Iris pigment epithelial cell (primary cell): ENCODE measurements at regions not wholly inside any gene's neighbourhood (a gene's known extent, or its start where the extent isn't known, plus 50 kb on each side); places are given as distances from the start of the nearest gene placed in this dataset.
"Not testable (repeated sequence)": the region's sequence is repeated elsewhere in the genome, so short reads cannot be mapped to it uniquely, and the experiment has no call there.

Experiments
- DNase-seq: peaks from one replicate; pipeline ENCODE4 v3.0.0-alpha.2; 2011; ENCODE audit warnings: low read depth

- DNase-seq: no peak
Measured at GRCh38 chr19:30276883-30277280, 95.3 kb upstream of the ZNF536 start.

- DNase-seq: no peak
Measured at GRCh38 chr19:30277941-30278881, 94.0 kb upstream of the ZNF536 start.

- no peak for DNase-seq
Measured at GRCh38 chr19:30278882-30279254, 93.3 kb upstream of the ZNF536 start.

- DNase-seq: no peak
Measured at GRCh38 chr19:30280018-30280417, 92.2 kb upstream of the ZNF536 start.

GRCh38 chr19:30281906-30282305 is 90.3 kb upstream of the ZNF536 start:
- DNase-seq: no peak

- no peak for DNase-seq
Measured at GRCh38 chr19:30283556-30283955, 88.6 kb upstream of the ZNF536 start.

GRCh38 chr19:30284209-30284608 is 88.0 kb upstream of the ZNF536 start:
- no peak for DNase-seq

DNA sequence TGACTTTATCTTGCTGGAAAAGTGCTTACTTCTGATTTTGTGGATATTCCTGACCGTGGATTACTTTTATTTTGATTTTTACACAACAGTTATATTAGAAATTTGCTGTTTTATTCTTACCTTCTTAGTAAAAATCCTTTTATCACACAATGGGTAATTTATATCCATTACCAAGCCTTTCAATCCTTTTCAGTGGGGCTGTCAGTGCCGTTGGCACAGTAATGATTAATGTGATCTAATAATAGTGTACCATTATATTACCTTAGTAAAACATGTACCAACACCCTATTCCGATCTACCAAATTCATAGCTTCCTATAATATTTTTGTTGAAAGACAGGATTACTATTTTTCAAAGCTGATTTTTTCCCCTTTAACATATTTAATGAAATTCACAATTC is 87.3 kb upstream of the ZNF536 start:
- no peak for DNase-seq

GRCh38 chr19:30286378-30286777 is 85.8 kb upstream of the ZNF536 start:
- DNase-seq: no peak

DNA sequence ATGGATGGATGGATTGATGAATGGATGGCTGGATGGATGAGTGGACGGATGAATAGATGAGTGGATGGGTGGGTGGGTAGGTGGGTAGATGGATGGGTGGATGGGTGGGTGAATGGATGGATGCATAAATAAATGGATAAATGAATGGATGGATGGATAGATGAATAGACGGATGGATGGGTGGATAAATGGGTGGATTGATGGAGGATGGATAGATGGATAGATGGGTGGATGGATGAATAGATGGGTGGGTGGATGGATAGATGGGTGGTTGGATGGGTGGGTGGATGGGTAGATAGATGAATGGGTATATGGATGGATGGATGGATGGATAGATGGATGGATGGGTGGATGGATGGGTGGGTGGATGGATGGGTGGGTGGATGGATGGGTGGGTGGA is 84.9 kb upstream of the ZNF536 start:
- no peak for DNase-seq

DNA sequence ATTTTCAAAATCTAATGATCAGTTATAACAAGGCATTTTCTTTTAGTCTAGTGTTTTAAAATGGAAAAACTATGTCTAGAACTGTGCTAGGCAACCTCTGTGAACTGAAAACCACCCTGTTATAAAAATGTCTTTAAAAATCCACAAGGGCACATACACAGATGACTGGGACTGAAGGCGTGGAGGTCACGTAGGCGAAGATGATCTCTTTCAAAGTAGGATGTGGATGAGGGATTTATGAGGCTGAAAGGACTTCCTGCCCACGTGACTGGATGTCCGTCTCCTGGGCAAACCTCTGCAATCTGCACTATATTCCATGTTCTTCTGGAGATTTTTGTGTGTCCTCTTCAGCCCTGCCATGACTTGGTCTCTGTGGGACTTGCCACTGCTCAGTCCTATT is 84.2 kb upstream of the ZNF536 start:
- no peak for DNase-seq

DNA sequence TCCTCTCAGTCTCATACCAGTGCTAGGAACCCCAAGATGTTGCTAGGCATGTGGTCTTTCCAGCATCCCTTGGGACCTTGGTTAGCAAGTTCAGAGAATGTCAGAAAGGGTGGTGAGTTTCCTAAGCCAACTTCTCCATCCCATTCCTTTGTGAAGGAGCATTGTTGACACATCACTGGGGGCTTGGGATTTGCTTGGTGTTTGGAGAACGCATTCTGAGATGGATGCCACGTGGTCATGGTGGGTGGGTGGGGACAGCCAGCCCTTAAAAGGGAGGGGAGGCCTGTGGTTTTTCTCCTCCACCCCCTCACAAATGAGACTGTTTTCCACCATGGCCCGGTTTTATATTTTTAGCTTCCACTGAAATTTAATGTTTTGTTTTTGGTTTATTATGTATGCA is 83.3 kb upstream of the ZNF536 start:
- DNase-seq: no peak

GRCh38 chr19:30289336-30289735 is 82.8 kb upstream of the ZNF536 start:
- DNase-seq: no peak

DNA sequence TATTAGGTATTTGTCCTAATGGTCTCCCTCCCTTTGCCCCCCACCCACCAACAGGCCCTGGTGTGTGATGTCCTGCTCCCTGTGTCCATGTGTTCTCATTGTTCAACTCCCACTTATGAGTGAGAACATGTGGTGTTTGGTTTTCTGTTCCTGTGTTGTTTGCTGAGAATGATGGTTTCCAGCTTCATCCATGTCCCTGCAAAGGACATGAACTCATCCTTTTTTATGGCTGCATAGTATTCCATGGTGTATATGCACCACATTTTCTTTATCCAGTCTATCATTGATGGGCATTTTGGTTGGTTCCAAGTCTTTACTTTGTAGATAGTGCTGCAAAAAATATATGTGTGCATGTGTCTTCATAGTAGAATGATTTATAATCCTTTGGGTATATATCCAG is 81.4 kb upstream of the ZNF536 start:
- not testable (repeated sequence) for DNase-seq

- DNase-seq: no peak
Measured at GRCh38 chr19:30293051-30293785, 79.0 kb upstream of the ZNF536 start.

DNA sequence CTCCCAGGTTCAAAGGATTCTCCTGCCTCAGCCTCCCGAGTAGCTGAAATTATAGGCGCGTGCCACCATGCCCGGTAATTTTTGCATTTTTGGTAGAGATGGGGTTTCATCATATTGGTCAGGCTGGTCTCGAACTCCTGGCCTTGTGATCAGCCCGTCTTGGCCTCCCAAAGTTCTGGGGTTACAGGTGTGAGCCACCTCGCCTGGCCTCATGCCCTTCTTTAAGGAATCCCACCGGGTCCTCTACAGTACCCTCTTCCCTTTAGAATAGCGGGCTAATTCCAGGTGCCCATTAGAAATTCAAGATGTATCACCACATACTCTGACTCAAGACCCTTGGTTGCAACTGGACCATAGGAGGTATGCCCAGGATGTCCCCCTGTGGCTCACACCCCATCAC is 74.2 kb upstream of the ZNF536 start:
- no peak for DNase-seq

- no peak for DNase-seq
Measured at GRCh38 chr19:30303131-30303654, 69.0 kb upstream of the ZNF536 start.

GRCh38 chr19:30304540-30304939 is 67.6 kb upstream of the ZNF536 start:
- DNase-seq: no peak

GRCh38 chr19:30305346-30306060 is 66.7 kb upstream of the ZNF536 start:
- no peak for DNase-seq

GRCh38 chr19:30307191-30307974 is 64.8 kb upstream of the ZNF536 start:
- no peak for DNase-seq

GRCh38 chr19:30309176-30309575 is 63.0 kb upstream of the ZNF536 start:
- DNase-seq: no peak
